K562 (cell line): ENCODE measurements at regions not wholly inside any gene's neighbourhood (a gene's known extent, or its start where the extent isn't known, plus 50 kb on each side); places are given as distances from the start of the nearest gene placed in this dataset.

ENCODE experiments used
- ATAC-seq: fragments of 200-7000 bp; cut with Tn5 transposase; 3 replicates; pipeline ENCODE4 v1.9.1; 2020; ENCODE audit warnings: moderate library complexity
- BruUV-seq: library from RNA; stranded (reverse); fragments of 400-500 nt; replicated peaks from 2 replicates; lab custom pipeline; 2021; lab: Mats Ljungman, UMichigan
- CTCF ChIA-PET: fragments of 300-600 bp; formaldehyde crosslinking; extraction: SDS; loops from one replicate; lab custom pipeline; 2021; ENCODE audit warnings: low intra/inter-chr PET ratio; lab: Yijun Ruan, JAX
- POLR2A ChIA-PET: fragments of 300-600, 350-650 bp; sonication (Branson Sonifier 250); formaldehyde crosslinking; extraction: SDS; loops from one replicate; lab custom pipeline; 2021; ENCODE audit warnings: antibody characterized with exemption, inconsistent platforms; lab: Yijun Ruan, JAX
- DNase-seq, 4 experiments: peaks; one replicate each; pipeline versions ENCODE4 v3.0.0 to v3.0.0-alpha.2; 2011 to 2018; ENCODE audit warnings: low spot score in 3 of 4, mixed read lengths in 3 of 4; ENCODE audit errors: extremely low read depth in 1 of 4
- FAIRE-seq: peaks from 2 replicates; lab custom pipeline; 2011; peaks lifted over from hg19 to GRCh38; lab: Jason Lieb, UNC
- H2AFZ ChIP-seq: 2 replicates; pipeline ENCODE4 v1.6.0; 2011; ENCODE audit warnings: low read depth, low read length, control low read depth, inconsistent platforms
- H3K27ac ChIP-seq: fragments of 200-600 bp; 3 replicates; pipeline ENCODE4 v1.8.0; 2011; ENCODE audit warnings: low read depth, mild to moderate bottlenecking, control low read depth, inconsistent platforms, low read length, moderate library complexity, mixed read lengths; ENCODE audit errors: extremely low read depth
- H3K27me3 ChIP-seq, 2 experiments: fragments of 300-600 bp in 1 of 2; 2 replicates in 1 of 2; 3 replicates in 1 of 2; pipeline versions ENCODE4 v1.6.0 to v1.8.0; 2011; ENCODE audit warnings: inconsistent platforms in 2 of 2, low read length in 2 of 2, mild to moderate bottlenecking in 1 of 2, mixed read lengths in 1 of 2, moderate library complexity in 1 of 2; ENCODE audit not compliant: control insufficient read depth in 2 of 2, insufficient read depth in 2 of 2
- H3K36me3 ChIP-seq: fragments of 300-600 bp; 3 replicates; pipeline ENCODE4 v1.8.0; 2011; ENCODE audit warnings: mild to moderate bottlenecking, low read length, inconsistent platforms; ENCODE audit not compliant: control insufficient read depth, insufficient read depth
- H3K4me1 ChIP-seq, 2 experiments: fragments of 200-600 bp in 1 of 2; replicated peaks in 1 of 2; 2 replicates in 1 of 2; 3 replicates in 1 of 2; pipeline versions ENCODE4 v1.5.1 to v1.8.0; 2011; ENCODE audit warnings: inconsistent platforms in 2 of 2, low read length in 2 of 2, mild to moderate bottlenecking in 1 of 2, mixed read lengths in 1 of 2, moderate library complexity in 1 of 2; ENCODE audit not compliant: control insufficient read depth in 2 of 2, insufficient read depth in 2 of 2
- H3K4me2 ChIP-seq: 2 replicates; pipeline ENCODE4 v1.6.1; 2011; ENCODE audit warnings: low read length, control low read depth, inconsistent platforms, mixed read lengths; ENCODE audit not compliant: insufficient read depth
- H3K4me3 ChIP-seq: fragments of 200-600 bp; sonication (generic), shearing (Covaris generic); 2 replicates; pipeline ENCODE4 v1.5.1; 2016; ENCODE audit warnings: control low read depth, inconsistent platforms
- H3K79me2 ChIP-seq: fragments of 200-600 bp; 3 replicates; pipeline ENCODE4 v1.8.0; 2011; ENCODE audit warnings: low read length, inconsistent platforms; ENCODE audit not compliant: control insufficient read depth, insufficient read depth
- H3K9ac ChIP-seq, 2 experiments: 2 replicates each; pipeline versions ENCODE4 v1.6.0 to v1.6.1; 2011; ENCODE audit warnings: low read depth in 2 of 2, low read length in 2 of 2, control low read depth in 1 of 2, inconsistent platforms in 1 of 2, mild to moderate bottlenecking in 1 of 2, mixed read lengths in 1 of 2; ENCODE audit not compliant: insufficient read depth in 1 of 2
- H3K9me1 ChIP-seq: one replicate; pipeline ENCODE4 v1.6.0; 2011; ENCODE audit warnings: inconsistent platforms, mild to moderate bottlenecking, low read length, moderate library complexity; ENCODE audit not compliant: control insufficient read depth, insufficient read depth
- H3K9me3 ChIP-seq: replicated peaks from 2 replicates; pipeline ENCODE4 v1.5.1; 2011; ENCODE audit warnings: low read depth, low read length, inconsistent platforms; ENCODE audit not compliant: control insufficient read depth, insufficient read depth
- H4K20me1 ChIP-seq: replicated peaks from 2 replicates; pipeline ENCODE4 v1.6.1; 2011; ENCODE audit warnings: low read length, inconsistent platforms, mixed read lengths; ENCODE audit not compliant: control insufficient read depth, insufficient read depth
- FOXP4 ChIP-seq: sonication (generic); formaldehyde crosslinking; IDR thresholded peaks from 2 replicates; pipeline ENCODE4 v1.8.0; 2022; ENCODE audit warnings: mild to moderate bottlenecking, missing genetic modification reagents, borderline replicate concordance
- KLF16 ChIP-seq: IDR thresholded peaks from 2 replicates; pipeline ENCODE4 v1.6.1; 2016; ENCODE audit warnings: antibody characterized with exemption
- MCM2 ChIP-seq: fragments of 450-650 bp; IDR thresholded peaks from 2 replicates; pipeline ENCODE4 v1.6.1; 2017; ENCODE audit warnings: low read depth, mild to moderate bottlenecking
- PTRF ChIP-seq: fragments of 450-650 bp; IDR thresholded peaks from 2 replicates; pipeline ENCODE4 v1.6.1; 2016; ENCODE audit warnings: mild to moderate bottlenecking, missing genetic modification characterization, missing compliant biosample characterization
- ZBTB26 ChIP-seq: fragments of 450-650 bp; formaldehyde crosslinking; IDR thresholded peaks from 2 replicates; pipeline ENCODE4 v1.4.0; 2022; ENCODE audit warnings: missing genetic modification characterization
- ZNF146 ChIP-seq: IDR thresholded peaks from one replicate; pipeline ENCODE4 v1.6.1; 2018; ENCODE audit warnings: missing compliant biosample characterization; ENCODE audit not compliant: unreplicated experiment
- ZNF766 ChIP-seq: fragments of 200-800 bp; sonication (Bioruptor generic); conservative IDR thresholded peaks from 2 replicates; pipeline ENCODE4 v1.6.1; 2016; ENCODE audit warnings: missing genetic modification characterization, missing compliant biosample characterization
- ZSCAN29 ChIP-seq: fragments of 450-650 bp; IDR thresholded peaks from 2 replicates; pipeline ENCODE4 v1.6.1; 2017
- WGBS: fragments of 100-300 bp; shearing (Covaris generic); methylation state at CpG from one replicate; pipeline ENCODE4 v1.1.6; 2016; ENCODE audit warnings: low coverage, mixed read lengths; ENCODE audit not compliant: insufficient coverage; ENCODE audit errors: missing lambda C conversion rate; 5-methylcytosine and 5-hydroxymethylcytosine counted together
- in situ Hi-C: fragments of 300-500 bp; cut with MboI; formaldehyde crosslinking; loops from 4 replicates; pipeline ENCODE4 v1.15.0; 2018; ENCODE audit warnings: inconsistent platforms, mixed read lengths
- intact Hi-C: fragments of 100-400 bp; cut with micrococcal nuclease; formaldehyde crosslinking; loops from 2 replicates; pipeline ENCODE4 v1.14.2; 2022

GRCh38 chr4:79603681-79604080 is 195.7 kb upstream of the GK2 start (continued):
- TF ChIP-seq ZBTB26 (CRISPR knock-in tag) (no peak), PTRF (tag) (no peak)

GRCh38 chr4:79599691-79600090 is 191.7 kb upstream of the GK2 start:
- intact Hi-C loops = no loop called here
- no TSS peak for BruUV-seq
- H3K79me2 ChIP-seq = no peaks in the 10 kb centered on the region
- H3K4me1 ChIP-seq = peaks cover 0 to 6% of the 10 kb centered on the region in 2 experiments; a peak in 2 of 5 replicates
- WGBS = 13% methylated on average over 1 of the region's 1 CpG
- no peaks in the 10 kb centered on the region for H3K27me3 ChIP-seq
- H3K4me2 ChIP-seq = no peak overlapping the region
- no peak overlapping the region for H2AFZ ChIP-seq
- no peak for TF ChIP-seq ZNF146
- TF ChIP-seq KLF16 = no peak
- no peak for TF ChIP-seq ZSCAN29
- no peak for TF ChIP-seq MCM2
- TF ChIP-seq ZNF766 = no peak
- TF ChIP-seq FOXP4 (CRISPR knock-in tag) = no peak
- ATAC-seq = no peak
- in situ Hi-C loops = no loop called here
- no peaks in the 10 kb centered on the region for H3K36me3 ChIP-seq
- CTCF ChIA-PET = no interaction called here
- no peaks in the 10 kb centered on the region for H3K9me1 ChIP-seq
- no peak overlapping the region for H3K9ac ChIP-seq
- H3K9me3 ChIP-seq = no peaks in the 10 kb centered on the region
- DNase-seq = no peak
- POLR2A ChIA-PET = no interaction called here
- no peaks in the 10 kb centered on the region for H4K20me1 ChIP-seq
- no peak overlapping the region for H3K27ac ChIP-seq
- H3K4me3 ChIP-seq = no peak overlapping the region
- FAIRE-seq = no peak
